Mesendoderm (in vitro differentiated cells): ENCODE measurements at regions not wholly inside any gene's neighbourhood (a gene's known extent, or its start where the extent isn't known, plus 50 kb on each side); places are given as distances from the start of the nearest gene placed in this dataset.
A peak's percentile ranks its signal among the peaks of the same experiment; 100 is the strongest.
"Not testable (repeated sequence)": the region's sequence is repeated elsewhere in the genome, so short reads cannot be mapped to it uniquely, and the experiment has no call there.

Experiments used
- DNase-seq: peaks from one replicate; pipeline ENCODE4 v3.0.0; 2013
- H2AK5ac ChIP-seq: 2 replicates; pipeline ENCODE4 v1.6.1; 2013; ENCODE audit warnings: low read length, inconsistent platforms
- H2BK120ac ChIP-seq: 2 replicates; pipeline ENCODE4 v1.6.1; 2013; ENCODE audit warnings: low read depth, mild to moderate bottlenecking, low read length, moderate library complexity, mixed read lengths
- H2BK15ac ChIP-seq: replicated peaks from 2 replicates; pipeline ENCODE4 v1.6.1; 2013; ENCODE audit warnings: low read depth, mild to moderate bottlenecking, moderate library complexity
- H2BK5ac ChIP-seq: 2 replicates; pipeline ENCODE4 v1.6.1; 2013; ENCODE audit warnings: low read length, inconsistent platforms
- H3K18ac ChIP-seq: 2 replicates; pipeline ENCODE4 v1.6.1; 2013; ENCODE audit warnings: mild to moderate bottlenecking, low read length, mixed read lengths
- H3K23ac ChIP-seq: one replicate; pipeline ENCODE4 v1.6.1; 2013; ENCODE audit warnings: low read length
- H3K27ac ChIP-seq: 2 replicates; pipeline ENCODE4 v1.5.1; 2013; ENCODE audit warnings: low read depth, mild to moderate bottlenecking, inconsistent platforms, low read length, moderate library complexity
- H3K27me3 ChIP-seq: 2 replicates; pipeline ENCODE4 v1.6.1; 2013; ENCODE audit warnings: low read length, control low read depth, mild to moderate bottlenecking, inconsistent platforms; ENCODE audit not compliant: insufficient read depth, poor library complexity
- H3K36me3 ChIP-seq: 2 replicates; pipeline ENCODE4 v1.6.1; 2013; ENCODE audit warnings: low read length, inconsistent platforms; ENCODE audit not compliant: control insufficient read depth, insufficient read depth
- H3K4ac ChIP-seq: one replicate; pipeline ENCODE4 v1.6.1; 2013; ENCODE audit warnings: low read depth, mild to moderate bottlenecking, low read length, moderate library complexity
- H3K4me1 ChIP-seq: 2 replicates; pipeline ENCODE4 v1.6.1; 2013; ENCODE audit warnings: low read depth, low read length, inconsistent platforms; ENCODE audit not compliant: control insufficient read depth
- H3K4me2 ChIP-seq: 2 replicates; pipeline ENCODE4 v1.6.1; 2013; ENCODE audit warnings: low read length
- H3K4me3 ChIP-seq: 2 replicates; pipeline ENCODE4 v1.5.1; 2013; ENCODE audit warnings: mild to moderate bottlenecking, low read length
- H3K56ac ChIP-seq: one replicate; pipeline ENCODE4 v1.6.1; 2013; ENCODE audit warnings: low read length
- H3K79me1 ChIP-seq: 2 replicates; pipeline ENCODE4 v1.6.1; 2013; ENCODE audit warnings: low read length, inconsistent platforms
- H3K79me2 ChIP-seq: 2 replicates; pipeline ENCODE4 v1.6.1; 2013; ENCODE audit warnings: mild to moderate bottlenecking, low read length; ENCODE audit not compliant: control insufficient read depth, insufficient read depth
- H3K9ac ChIP-seq: 2 replicates; pipeline ENCODE4 v1.6.1; 2013; ENCODE audit warnings: low read length, inconsistent platforms
- H4K5ac ChIP-seq: one replicate; pipeline ENCODE4 v1.6.1; 2013; ENCODE audit warnings: low read length
- H4K8ac ChIP-seq: one replicate; pipeline ENCODE4 v1.6.1; 2013; ENCODE audit warnings: low read depth, mild to moderate bottlenecking, control low read depth, low read length, moderate library complexity
- WGBS: extraction: QIAGEN DNeasy Blood & Tissue Kit; methylation state at CpG from one replicate; pipeline ENCODE4 v1.1.7; 2013; ENCODE audit warnings: low lambda C conversion rate, missing lambda C conversion rate; ENCODE audit not compliant: insufficient coverage; ENCODE audit errors: extremely low coverage; 5-methylcytosine and 5-hydroxymethylcytosine counted together

- H3K4ac ChIP-seq = no peak overlapping the region
Measured at GRCh38 chr12:80017261-80017870, 82.0 kb upstream of the OTOGL start.

GRCh38 chr12:80016684-80017083 lies 81.8 kb upstream of the PPP1R12A start:
- Histone ChIP-seq H3K4me2 (no peak overlapping the region), H3K9ac (no peak overlapping the region), H3K56ac (no peak overlapping the region), H3K27ac (no peak overlapping the region), H4K8ac (no peak overlapping the region), H4K5ac (no peak overlapping the region), H2BK15ac (no peak overlapping the region), H3K4me1 (no peaks in the 10 kb centered on the region), H2BK5ac (no peak overlapping the region), H3K18ac (no peak overlapping the region), H2AK5ac (no peak overlapping the region), H2BK120ac (no peak overlapping the region), H3K27me3 (no peaks in the 10 kb centered on the region), H3K36me3 (no peaks in the 10 kb centered on the region), H3K23ac (no peak overlapping the region), H3K4ac (no peak overlapping the region), H3K79me1 (no peaks in the 10 kb centered on the region), H3K4me3 (no peak overlapping the region), H3K79me2 (no peaks in the 10 kb centered on the region)
- DNase-seq = no peak
- no CpG with 5 or more reads among the region's 3 CpGs for WGBS

More at GRCh38 chr12:80017261-80017870, 82.0 kb upstream of the OTOGL start:
- no peaks in the 10 kb centered on the region for H3K79me2 ChIP-seq
- H3K79me1 ChIP-seq = no peaks in the 10 kb centered on the region
- no peak overlapping the region for H3K9ac ChIP-seq
- no peaks in the 10 kb centered on the region for H3K27me3 ChIP-seq
- no peak overlapping the region for H2BK15ac ChIP-seq
- DNase-seq = no peak
- no peak overlapping the region for H3K56ac ChIP-seq
- no peak overlapping the region for H2BK120ac ChIP-seq
- no peaks in the 10 kb centered on the region for H3K4me1 ChIP-seq
- H3K4me3 ChIP-seq = no peak overlapping the region
- H2AK5ac ChIP-seq = no peak overlapping the region
- H3K23ac ChIP-seq = no peak overlapping the region
- H2BK5ac ChIP-seq = no peak overlapping the region
- H3K18ac ChIP-seq = no peak overlapping the region
- no peaks in the 10 kb centered on the region for H3K36me3 ChIP-seq
- WGBS = no CpG with 5 or more reads among the region's 1 CpG
- no peak overlapping the region for H3K27ac ChIP-seq
- no peak overlapping the region for H3K4me2 ChIP-seq
- H4K5ac ChIP-seq = no peak overlapping the region
- no peak overlapping the region for H4K8ac ChIP-seq

GRCh38 chr12:80015660-80016059 lies 80.8 kb upstream of the PPP1R12A start:
- no CpG with 5 or more reads among the region's 4 CpGs for WGBS
- no peaks in the 10 kb centered on the region for H3K27me3 ChIP-seq

GRCh38 chr12:80003744-80004143 lies 68.8 kb upstream of the PPP1R12A start:
- not testable (repeated sequence) for H3K4ac ChIP-seq, DNase-seq, H3K4me3 ChIP-seq, H3K56ac ChIP-seq, H3K4me1 ChIP-seq, H4K5ac ChIP-seq, H3K27ac ChIP-seq, H3K79me2 ChIP-seq, H2BK5ac ChIP-seq, H3K4me2 ChIP-seq, H3K23ac ChIP-seq, H3K79me1 ChIP-seq, H3K27me3 ChIP-seq, H2BK15ac ChIP-seq, H3K9ac ChIP-seq, H3K36me3 ChIP-seq, H3K18ac ChIP-seq, H4K8ac ChIP-seq, H2AK5ac ChIP-seq, H2BK120ac ChIP-seq

More at GRCh38 chr12:80015660-80016059, 80.8 kb upstream of the PPP1R12A start:
- Histone ChIP-seq H2BK5ac (no peak overlapping the region), H3K27ac (no peak overlapping the region), H3K79me2 (no peaks in the 10 kb centered on the region), H2BK15ac (no peak overlapping the region), H3K4me1 (no peaks in the 10 kb centered on the region), H3K4me2 (no peak overlapping the region), H4K8ac (no peak overlapping the region), H3K4me3 (no peak overlapping the region), H3K36me3 (no peaks in the 10 kb centered on the region), H4K5ac (no peak overlapping the region), H3K79me1 (no peaks in the 10 kb centered on the region), H3K56ac (no peak overlapping the region), H3K9ac (no peak overlapping the region), H2AK5ac (no peak overlapping the region), H3K23ac (no peak overlapping the region), H3K4ac (no peak overlapping the region), H3K18ac (no peak overlapping the region), H2BK120ac (no peak overlapping the region)
- no peak for DNase-seq

- no peak overlapping the region for H2BK15ac ChIP-seq
- no peak overlapping the region for H3K18ac ChIP-seq
- no peak overlapping the region for H3K27ac ChIP-seq
- H2AK5ac ChIP-seq = no peak overlapping the region
- no peak overlapping the region for H3K4me2 ChIP-seq
- H3K4ac ChIP-seq = no peak overlapping the region
- H3K27me3 ChIP-seq = no peaks in the 10 kb centered on the region
- H4K5ac ChIP-seq = no peak overlapping the region
- H3K4me1 ChIP-seq = peaks cover 2% of the 10 kb centered on the region
- no peak overlapping the region for H3K9ac ChIP-seq
- H3K79me2 ChIP-seq = no peaks in the 10 kb centered on the region
- no peaks in the 10 kb centered on the region for H3K36me3 ChIP-seq
- peak; percentile 44 for DNase-seq
- no peak overlapping the region for H3K56ac ChIP-seq
- no CpG with 5 or more reads among the region's 1 CpG for WGBS
- no peak overlapping the region for H2BK120ac ChIP-seq
- H3K23ac ChIP-seq = no peak overlapping the region
- H2BK5ac ChIP-seq = no peak overlapping the region
- no peak overlapping the region for H4K8ac ChIP-seq
- H3K4me3 ChIP-seq = no peak overlapping the region
- no peaks in the 10 kb centered on the region for H3K79me1 ChIP-seq
Measured at GRCh38 chr12:80001562-80001961, 66.7 kb upstream of the PPP1R12A start.

- H3K4me2 ChIP-seq = no peak overlapping the region
- no peak overlapping the region for H2AK5ac ChIP-seq
- no peaks in the 10 kb centered on the region for H3K27me3 ChIP-seq
- WGBS = no CpG with 5 or more reads among the region's 1 CpG
- H2BK120ac ChIP-seq = no peak overlapping the region
- no peak overlapping the region for H3K27ac ChIP-seq
- H4K8ac ChIP-seq = no peak overlapping the region
- peaks cover 2% of the 10 kb centered on the region for H3K4me1 ChIP-seq
- H3K79me1 ChIP-seq = no peaks in the 10 kb centered on the region
- no peak overlapping the region for H2BK5ac ChIP-seq
- DNase-seq = no peak
- H3K4me3 ChIP-seq = no peak overlapping the region
- H3K23ac ChIP-seq = no peak overlapping the region
- H3K36me3 ChIP-seq = no peaks in the 10 kb centered on the region
- H3K56ac ChIP-seq = no peak overlapping the region
- no peak overlapping the region for H3K9ac ChIP-seq
- no peak overlapping the region for H3K4ac ChIP-seq
- no peak overlapping the region for H3K18ac ChIP-seq
- no peak overlapping the region for H4K5ac ChIP-seq
- H3K79me2 ChIP-seq = no peaks in the 10 kb centered on the region
- H2BK15ac ChIP-seq = no peak overlapping the region
Measured at GRCh38 chr12:80000831-80001230, 65.9 kb upstream of the PPP1R12A start.
